ENCODE measurements at regions not wholly inside any gene's neighbourhood (a gene's known extent, or its start where the extent isn't known, plus 50 kb on each side); places are given as distances from the start of the nearest gene placed in this dataset.

DNA sequence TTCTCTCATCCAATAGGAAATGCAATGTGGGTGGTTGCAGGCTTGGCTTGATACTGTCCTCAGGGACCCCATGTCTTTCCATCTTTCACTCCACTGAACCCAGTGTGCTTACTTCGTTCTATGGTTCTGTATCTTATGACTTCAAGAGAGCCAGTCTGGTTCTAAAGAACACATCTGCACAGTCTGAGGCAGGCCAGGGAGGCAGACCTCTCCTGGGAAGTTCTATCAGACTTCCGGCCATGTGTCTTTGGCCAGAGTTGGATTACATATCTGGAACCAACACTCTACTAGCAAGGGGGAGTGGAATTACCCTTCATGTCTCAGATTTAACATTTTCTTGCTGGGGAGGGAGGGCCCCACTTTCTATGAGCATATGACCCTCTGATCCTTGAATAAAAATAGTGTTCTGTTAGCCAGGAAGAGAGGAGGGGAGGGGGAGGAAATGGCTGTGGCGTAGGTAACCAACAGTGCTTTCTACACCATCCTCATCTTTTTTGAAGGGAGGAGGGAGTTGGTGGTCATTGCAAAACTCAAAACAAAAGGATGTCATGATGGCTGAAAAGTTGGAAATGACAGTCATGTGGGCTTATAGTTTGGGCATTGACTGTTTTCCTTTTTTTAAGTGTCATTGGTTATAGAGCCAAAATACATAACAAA, 370.2 kb downstream of the GATA3 start:
- Histone ChIP-seq H3K79me2 (ENCODE audit: low read depth) (no peaks in the 10 kb centered on the region), H3K4me1 (no peaks in the 10 kb centered on the region), H3K9ac (no peak overlapping the region), H4K20me1 (ENCODE audit: low read depth) (no peaks in the 10 kb centered on the region), H2AFZ (replicated peaks) (no peak overlapping the region), H3K4me2 (no peak overlapping the region), H3K36me3 (no peaks in the 10 kb centered on the region), H3K27ac (no peak overlapping the region), H3F3A (ENCODE audit: low read depth) (no peaks in the 10 kb centered on the region), H3K4me3 (no peak overlapping the region), H3K9me3 (ENCODE audit: low read depth) (no peaks in the 10 kb centered on the region), H3K27me3 (no peaks in the 10 kb centered on the region)
- no peak overlapping the region for H3K27ac Mint-ChIP-seq
- H3K4me3 Mint-ChIP-seq: no peak overlapping the region
- TF ChIP-seq EZH2phosphoT487 (IDR thresholded peaks at IDR 0.05) (no peak), EZH2 (IDR thresholded peaks at IDR 0.05) (no peak)
- TF ChIP-seq, protein P1, sequence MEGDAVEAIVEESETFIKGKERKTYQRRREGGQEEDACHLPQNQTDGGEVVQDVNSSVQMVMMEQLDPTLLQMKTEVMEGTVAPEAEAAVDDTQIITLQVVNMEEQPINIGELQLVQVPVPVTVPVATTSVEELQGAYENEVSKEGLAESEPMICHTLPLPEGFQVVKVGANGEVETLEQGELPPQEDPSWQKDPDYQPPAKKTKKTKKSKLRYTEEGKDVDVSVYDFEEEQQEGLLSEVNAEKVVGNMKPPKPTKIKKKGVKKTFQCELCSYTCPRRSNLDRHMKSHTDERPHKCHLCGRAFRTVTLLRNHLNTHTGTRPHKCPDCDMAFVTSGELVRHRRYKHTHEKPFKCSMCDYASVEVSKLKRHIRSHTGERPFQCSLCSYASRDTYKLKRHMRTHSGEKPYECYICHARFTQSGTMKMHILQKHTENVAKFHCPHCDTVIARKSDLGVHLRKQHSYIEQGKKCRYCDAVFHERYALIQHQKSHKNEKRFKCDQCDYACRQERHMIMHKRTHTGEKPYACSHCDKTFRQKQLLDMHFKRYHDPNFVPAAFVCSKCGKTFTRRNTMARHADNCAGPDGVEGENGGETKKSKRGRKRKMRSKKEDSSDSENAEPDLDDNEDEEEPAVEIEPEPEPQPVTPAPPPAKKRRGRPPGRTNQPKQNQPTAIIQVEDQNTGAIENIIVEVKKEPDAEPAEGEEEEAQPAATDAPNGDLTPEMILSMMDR (IDR thresholded peaks at IDR 0.05): no peak
- no peaks in the 10 kb centered on the region for H3K4me1 Mint-ChIP-seq
- no peaks in the 10 kb centered on the region for H3K27me3 Mint-ChIP-seq (ENCODE audit: insufficient read depth, low read depth)
- DNase-seq (ENCODE audit: low spot score): no peak
- H3K36me3 Mint-ChIP-seq: no peaks in the 10 kb centered on the region
- no peaks in the 10 kb centered on the region for H3K9me3 Mint-ChIP-seq

DNA sequence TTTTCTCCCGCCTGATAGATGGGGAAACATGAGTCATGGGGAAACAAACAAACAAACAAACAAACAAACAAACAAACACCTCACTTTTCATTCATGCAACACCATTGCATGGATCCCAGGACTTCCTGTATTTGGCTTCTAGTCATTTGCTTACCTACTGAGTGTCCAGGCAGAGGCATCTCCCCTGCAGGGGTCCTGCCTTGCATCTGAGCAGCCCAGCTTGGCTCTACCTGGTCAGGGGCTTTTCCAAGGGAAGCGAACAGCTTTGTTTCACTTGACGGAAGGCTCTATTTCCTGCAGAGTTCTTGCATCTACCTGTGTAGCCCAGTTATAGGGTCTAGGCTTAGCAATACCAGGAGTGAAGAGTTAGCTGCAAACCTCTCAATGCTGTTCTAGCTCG, 374.2 kb downstream of the GATA3 start:
- Histone ChIP-seq H3F3A (ENCODE audit: low read depth) (no peaks in the 10 kb centered on the region), H3K4me3 (no peak overlapping the region), H3K27me3 (no peaks in the 10 kb centered on the region), H3K79me2 (ENCODE audit: low read depth) (no peaks in the 10 kb centered on the region), H3K9ac (no peak overlapping the region), H3K36me3 (no peaks in the 10 kb centered on the region), H4K20me1 (ENCODE audit: low read depth) (no peaks in the 10 kb centered on the region), H3K4me1 (peaks cover 5% of the 10 kb centered on the region), H3K4me2 (no peak overlapping the region), H2AFZ (replicated peaks) (no peak overlapping the region), H3K9me3 (ENCODE audit: low read depth) (no peaks in the 10 kb centered on the region), H3K27ac (no peak overlapping the region)
- H3K4me1 Mint-ChIP-seq: no peaks in the 10 kb centered on the region
- no peaks in the 10 kb centered on the region for H3K36me3 Mint-ChIP-seq
- peaks cover 3% of the 10 kb centered on the region for H3K27me3 Mint-ChIP-seq (ENCODE audit: insufficient read depth, low read depth)
- H3K4me3 Mint-ChIP-seq: no peak overlapping the region
- H3K9me3 Mint-ChIP-seq: no peaks in the 10 kb centered on the region
- TF ChIP-seq, protein P1 (IDR thresholded peaks at IDR 0.05): no peak
- TF ChIP-seq EZH2 (IDR thresholded peaks at IDR 0.05): no peak
- TF ChIP-seq EZH2phosphoT487 (IDR thresholded peaks at IDR 0.05): no peak
- no peak overlapping the region for H3K27ac Mint-ChIP-seq
- DNase-seq (ENCODE audit: low spot score): no peak

DNA sequence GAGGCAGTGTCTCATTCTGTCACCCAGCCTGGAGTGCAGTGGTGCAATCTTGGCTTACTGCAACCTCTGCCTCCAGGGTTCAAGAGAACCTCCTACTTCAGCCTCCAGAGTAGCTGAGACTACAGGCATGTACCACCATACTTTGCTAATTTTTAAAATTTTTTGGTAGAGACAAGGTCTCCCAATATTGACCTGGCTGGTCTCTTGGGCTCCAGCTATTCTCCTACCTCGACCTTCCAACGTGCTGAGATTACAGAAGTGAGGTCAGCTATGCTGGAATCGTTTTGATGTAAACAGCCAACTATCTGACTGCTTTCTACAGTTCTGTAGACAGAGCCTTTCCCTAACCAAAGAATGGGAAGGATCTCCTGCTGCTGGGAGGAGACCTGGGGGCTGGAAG, 375.8 kb downstream of the GATA3 start:
- H3K27me3 Mint-ChIP-seq (ENCODE audit: insufficient read depth, low read depth): peaks cover 3% of the 10 kb centered on the region
- Histone ChIP-seq H3K36me3 (no peaks in the 10 kb centered on the region), H3K27ac (no peak overlapping the region), H3K4me1 (peaks cover 5% of the 10 kb centered on the region), H3K27me3 (no peaks in the 10 kb centered on the region), H3K79me2 (ENCODE audit: low read depth) (no peaks in the 10 kb centered on the region), H3K4me2 (no peak overlapping the region), H2AFZ (replicated peaks) (no peak overlapping the region), H3F3A (ENCODE audit: low read depth) (no peaks in the 10 kb centered on the region), H4K20me1 (ENCODE audit: low read depth) (no peaks in the 10 kb centered on the region), H3K4me3 (no peak overlapping the region), H3K9ac (no peak overlapping the region), H3K9me3 (ENCODE audit: low read depth) (no peaks in the 10 kb centered on the region)
- H3K36me3 Mint-ChIP-seq: no peaks in the 10 kb centered on the region
- no peak overlapping the region for H3K4me3 Mint-ChIP-seq
- no peak overlapping the region for H3K27ac Mint-ChIP-seq
- no peaks in the 10 kb centered on the region for H3K9me3 Mint-ChIP-seq
- H3K4me1 Mint-ChIP-seq: no peaks in the 10 kb centered on the region
- TF ChIP-seq EZH2phosphoT487 (IDR thresholded peaks at IDR 0.05): no peak
- TF ChIP-seq EZH2 (IDR thresholded peaks at IDR 0.05): no peak
- TF ChIP-seq, protein P1 (IDR thresholded peaks at IDR 0.05): no peak
- no peak for DNase-seq (ENCODE audit: low spot score)

All from neural progenitor cell (in vitro differentiated cells).